T47D (cell line): ENCODE measurements at regions not wholly inside any gene's neighbourhood (a gene's known extent, or its start where the extent isn't known, plus 50 kb on each side); places are given as distances from the start of the nearest gene placed in this dataset.
A peak's percentile ranks its signal among the peaks of the same experiment; 100 is the strongest.

Experiments used
- DNase-seq, 2 experiments: peaks; one replicate each; pipeline versions ENCODE4 v3.0.0 to v3.0.0-alpha.2; 2011 to 2012; ENCODE audit warnings: low read depth in 1 of 2, low spot score in 1 of 2
- JUND ChIP-seq: IDR thresholded peaks from 2 replicates; pipeline ENCODE4 v1.6.1; 2012; ENCODE audit warnings: low read depth
- in situ Hi-C: cut with HindIII; loops from 2 replicates; pipeline ENCODE4 v1.10.0; 2016; ENCODE audit warnings: low sequenced_read_pairs, low pct_unique_long_range_greater_than_20kb

DNA sequence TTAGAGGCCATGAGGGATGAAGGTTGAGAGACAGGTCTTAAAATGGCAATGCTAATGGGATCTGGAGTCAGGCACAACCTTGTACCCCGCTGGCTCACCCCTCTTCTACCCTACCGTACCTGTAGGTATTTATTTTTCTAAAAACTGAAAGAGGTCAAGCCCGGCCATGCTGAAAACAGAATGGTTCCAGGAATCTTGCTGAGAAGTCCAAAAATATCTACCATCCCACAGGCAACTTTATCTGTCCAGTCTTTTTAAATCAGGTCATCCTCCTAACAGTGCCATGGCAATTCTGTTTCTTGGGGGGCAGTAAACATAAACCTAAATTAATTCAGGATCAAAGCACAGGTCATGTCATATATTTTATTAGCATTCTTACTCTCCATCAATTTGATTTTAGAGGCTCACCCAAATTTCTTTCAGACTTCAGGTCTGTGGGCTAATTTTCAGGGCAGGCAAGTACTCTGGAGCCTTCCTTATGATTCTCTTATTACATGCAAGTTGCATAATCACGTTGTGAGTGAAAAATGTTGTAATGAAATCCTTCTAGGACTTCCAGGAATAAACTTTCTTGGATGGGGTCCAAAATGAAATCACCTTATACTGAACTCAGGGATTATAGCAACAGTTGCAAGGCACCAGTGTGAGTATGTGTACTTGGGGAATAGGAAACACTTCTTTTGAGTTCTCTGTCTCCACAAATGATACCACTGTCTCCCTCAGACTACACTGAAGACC, 102.7 kb upstream of the NREP start:
- peak in 1 of 2 experiments; percentile 9 for DNase-seq
- in situ Hi-C loops = no loop called here
- no peak for TF ChIP-seq JUND

DNA sequence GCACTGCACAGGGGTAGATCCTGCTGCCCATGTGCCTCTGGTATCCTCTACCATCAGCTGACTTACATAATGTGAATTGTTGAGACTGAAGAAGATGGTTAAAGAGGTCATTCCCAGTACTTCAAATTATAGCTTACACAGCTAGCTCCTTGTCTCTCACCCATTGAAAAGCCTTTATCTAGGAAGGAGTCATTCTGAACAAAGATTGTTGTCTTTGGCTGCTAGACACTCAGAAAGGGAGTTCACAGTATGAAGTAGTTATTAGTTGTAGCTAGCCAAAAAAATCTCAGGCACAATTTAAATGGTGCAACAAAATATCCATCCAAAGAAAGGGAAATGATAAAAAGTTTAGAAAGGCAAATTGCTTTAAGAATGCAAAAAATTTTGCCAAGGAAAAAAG, 102.0 kb upstream of the NREP start:
- no peak for TF ChIP-seq JUND
- DNase-seq = no peak
- in situ Hi-C loops = no loop called here

DNA sequence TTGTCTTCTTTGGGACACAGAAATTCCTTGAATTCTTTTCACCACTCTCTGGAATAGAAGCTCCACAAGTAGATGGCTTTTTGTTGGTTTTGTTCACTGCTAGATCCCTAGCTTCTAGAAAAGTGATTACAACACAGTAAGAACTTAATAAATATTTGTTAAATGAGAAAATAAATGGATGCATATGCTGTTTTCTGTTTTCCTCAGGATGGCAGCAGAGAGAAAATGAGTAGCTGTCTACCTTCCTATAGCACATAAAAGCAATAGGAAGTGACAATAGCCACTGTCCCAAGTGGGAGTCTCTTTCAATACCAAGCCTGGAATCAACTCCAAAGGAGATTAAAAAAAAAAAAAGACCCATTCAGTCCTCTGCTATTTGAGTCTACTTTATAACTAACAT, 100.6 kb upstream of the NREP start:
- no peak for TF ChIP-seq JUND
- in situ Hi-C loops = no loop called here
- peak in 1 of 2 experiments; percentile 6 for DNase-seq

DNA sequence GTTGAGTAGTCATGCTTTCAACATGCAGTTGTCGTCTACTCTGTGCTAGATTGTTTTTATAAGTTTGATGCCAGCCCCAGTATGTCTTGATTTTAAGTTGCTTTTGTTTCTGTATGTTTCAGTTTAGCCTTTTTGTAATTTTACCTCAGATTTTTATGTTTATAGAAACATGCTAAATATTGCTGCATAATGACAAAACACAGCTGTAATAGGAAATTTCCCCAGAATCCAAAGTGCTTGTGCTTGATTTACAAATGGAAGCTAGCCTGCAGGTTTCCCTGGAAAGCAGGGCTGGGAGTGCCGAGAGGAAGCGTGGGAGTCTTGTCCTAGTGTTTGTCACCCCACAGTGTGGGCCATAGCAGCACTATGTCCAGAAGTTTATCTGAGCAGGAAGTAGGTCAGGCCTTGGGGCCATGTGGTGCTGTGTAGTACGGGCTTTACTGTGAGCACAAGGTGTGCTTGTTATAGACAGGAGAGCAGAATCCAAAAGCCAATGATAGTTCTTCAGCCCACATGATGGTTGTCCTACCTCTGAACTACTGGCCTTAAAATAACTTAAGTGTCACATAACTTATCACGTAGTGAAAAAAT, 100.0 kb upstream of the NREP start:
- TF ChIP-seq JUND = no peak
- DNase-seq = peak in 1 of 2 experiments; percentile 21
- in situ Hi-C loops = no loop called here

DNA sequence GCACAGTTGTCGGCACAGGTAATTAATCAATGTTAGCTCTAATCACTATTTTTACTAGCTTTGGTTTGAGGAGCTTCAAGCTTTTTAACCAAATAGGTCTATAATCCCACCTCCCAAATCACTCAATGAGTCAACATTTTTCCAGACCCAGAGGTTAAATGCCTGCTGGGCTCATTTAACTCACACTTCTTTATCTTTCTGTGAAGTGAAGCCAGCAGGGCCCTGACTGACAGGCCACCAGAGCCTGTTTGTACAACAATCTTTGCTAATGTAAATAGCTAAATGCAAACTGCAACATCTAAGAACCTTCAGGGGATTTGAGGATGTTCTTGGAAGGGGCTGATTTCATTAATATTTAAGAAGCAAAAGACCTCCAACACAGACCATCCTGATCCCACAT, 98.4 kb upstream of the NREP start:
- no peak for DNase-seq
- in situ Hi-C loops = no loop called here
- TF ChIP-seq JUND = no peak

DNA sequence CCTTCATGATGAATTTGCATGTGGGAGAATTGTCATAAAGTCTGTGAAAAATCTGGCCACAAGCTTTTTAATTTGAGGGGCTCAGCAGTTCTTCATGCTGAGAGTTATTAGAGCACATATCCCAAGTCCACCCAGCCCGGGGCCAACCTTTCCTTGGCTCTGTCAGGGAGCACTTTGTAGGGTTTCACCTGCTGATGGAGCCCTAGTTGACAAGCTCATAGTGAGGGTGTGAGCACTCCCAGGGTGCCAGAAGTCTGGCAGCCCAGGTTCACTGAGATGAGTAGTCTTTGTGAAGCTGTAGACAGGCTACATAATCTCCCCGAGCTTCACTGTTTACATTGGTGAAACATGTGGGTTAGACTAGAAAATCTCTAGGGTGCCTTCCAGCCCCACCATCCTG, 97.2 kb upstream of the NREP start:
- in situ Hi-C loops = no loop called here
- TF ChIP-seq JUND = no peak
- no peak for DNase-seq

DNA sequence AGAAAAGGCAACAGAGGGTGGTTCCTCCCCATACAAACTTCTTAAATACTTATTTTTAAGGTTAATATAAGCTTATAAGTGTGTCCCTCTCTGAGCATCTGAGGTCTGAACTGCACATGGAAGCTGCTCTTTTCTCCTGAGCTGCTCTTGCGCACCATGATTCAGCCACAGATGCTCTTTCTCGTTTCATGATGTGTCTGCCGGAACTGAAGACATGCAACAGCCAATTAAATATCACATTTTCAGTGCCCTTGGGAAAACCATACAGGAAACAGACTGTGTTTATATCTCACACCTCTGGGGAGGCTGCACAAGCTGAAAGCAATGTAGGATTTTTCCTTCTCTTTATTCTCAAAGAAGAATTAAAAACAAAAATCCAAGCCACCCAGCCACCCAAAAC, 96.8 kb upstream of the NREP start:
- TF ChIP-seq JUND = no peak
- DNase-seq = no peak
- in situ Hi-C loops = no loop called here

DNA sequence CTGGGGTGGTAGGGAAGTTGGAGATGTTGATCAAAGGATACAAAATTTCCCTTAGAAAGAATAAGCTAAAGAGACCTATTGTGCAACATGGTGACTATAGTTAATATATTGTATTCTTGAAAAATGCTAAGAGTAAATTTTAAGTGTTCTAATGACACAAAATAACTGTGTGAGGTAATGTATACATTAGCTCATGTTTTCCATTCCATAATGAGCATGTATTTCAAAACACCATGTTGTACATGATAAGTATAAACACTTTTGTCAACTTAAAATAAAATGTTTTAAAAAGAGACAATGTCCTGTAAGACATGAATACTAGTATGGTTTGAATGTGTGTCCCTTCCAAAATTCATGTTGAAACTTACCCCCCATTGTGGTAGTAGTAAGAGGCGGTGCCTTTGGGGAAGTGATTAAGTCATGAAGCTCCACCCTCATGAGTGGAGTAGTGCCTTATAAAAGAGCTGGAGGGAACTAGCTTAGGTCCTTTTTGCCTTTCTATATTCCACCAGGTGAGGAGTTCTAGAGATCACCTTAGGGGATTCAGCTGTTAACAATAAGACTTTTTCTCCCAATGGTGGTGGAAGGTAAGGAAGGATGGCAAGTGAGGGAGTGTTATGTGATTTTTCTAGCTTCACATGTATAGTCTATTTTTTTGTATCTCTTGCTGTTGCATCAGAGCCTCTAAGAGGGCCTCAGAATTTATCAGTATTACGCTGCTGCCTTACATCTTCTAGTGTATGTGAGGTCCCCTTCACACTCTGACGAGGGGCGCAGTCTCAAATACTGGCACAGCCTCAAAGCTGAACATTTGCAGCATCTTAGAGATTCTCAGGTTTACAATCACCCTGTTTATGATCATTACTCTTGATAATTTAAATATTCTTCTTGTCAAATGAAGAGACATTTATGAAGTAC, 94.9 kb upstream of the NREP start:
- DNase-seq = no peak
- TF ChIP-seq JUND = no peak
- in situ Hi-C loops = no loop called here

DNA sequence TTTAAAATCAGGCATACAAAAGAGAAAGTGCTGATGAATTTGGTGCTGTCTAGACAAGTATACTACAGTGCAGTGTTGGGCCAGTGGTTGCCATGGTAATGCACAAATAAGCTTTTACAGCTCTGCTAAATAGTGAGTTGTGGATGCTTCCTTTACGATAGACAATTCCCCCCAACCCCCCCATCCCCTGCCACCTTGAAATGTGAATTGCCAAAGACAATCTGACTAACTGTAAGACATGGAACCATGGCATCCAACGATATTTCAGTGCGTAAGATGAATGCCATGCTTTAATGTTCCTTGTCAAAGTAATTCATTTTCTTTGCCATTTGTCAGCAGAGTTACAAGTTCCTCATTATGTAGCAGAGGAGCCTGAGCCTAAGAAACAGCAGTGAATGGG, 91.5 kb upstream of the NREP start:
- TF ChIP-seq JUND = no peak
- in situ Hi-C loops = no loop called here
- DNase-seq = no peak

DNA sequence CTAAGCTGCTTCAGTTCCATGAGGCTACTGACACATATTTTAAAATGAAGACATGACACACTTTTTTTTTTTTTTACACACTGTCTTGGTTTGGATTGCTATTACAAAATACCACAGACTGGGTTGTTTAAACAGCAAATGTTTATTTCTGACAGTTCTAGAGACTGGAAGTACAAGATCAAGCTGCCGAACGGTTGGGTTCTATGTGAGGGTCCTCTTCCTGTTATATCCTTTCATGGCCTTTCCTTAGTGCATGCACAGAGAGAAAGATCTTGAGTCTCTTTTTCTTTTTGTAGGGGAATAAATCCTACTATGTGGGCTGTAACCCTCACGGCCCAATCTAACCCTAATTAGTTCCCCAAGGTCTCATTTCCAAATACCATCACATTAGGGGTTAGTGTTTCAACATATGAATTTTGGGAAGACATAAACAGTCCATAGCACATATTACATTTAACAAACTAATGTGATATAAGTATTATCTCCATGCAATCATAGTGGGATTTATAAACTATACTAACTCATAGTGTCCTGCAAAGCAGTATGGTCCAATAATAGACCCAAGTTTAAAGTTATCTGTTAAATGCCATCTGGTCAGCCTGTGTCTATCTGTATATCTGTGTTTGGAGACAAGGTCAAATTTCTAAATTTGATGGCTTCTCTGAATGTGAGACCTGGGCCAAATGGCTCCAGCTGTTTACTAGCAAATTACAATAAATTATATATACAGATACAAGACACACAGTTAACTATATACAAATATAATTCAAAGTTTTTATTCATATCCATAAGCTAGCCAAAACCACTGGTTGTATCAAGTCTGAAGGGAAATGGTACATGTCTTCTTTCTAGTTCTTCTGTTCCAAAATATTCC, 90.3 kb upstream of the NREP start:
- in situ Hi-C loops = no loop called here
- DNase-seq = no peak
- TF ChIP-seq JUND = no peak

DNA sequence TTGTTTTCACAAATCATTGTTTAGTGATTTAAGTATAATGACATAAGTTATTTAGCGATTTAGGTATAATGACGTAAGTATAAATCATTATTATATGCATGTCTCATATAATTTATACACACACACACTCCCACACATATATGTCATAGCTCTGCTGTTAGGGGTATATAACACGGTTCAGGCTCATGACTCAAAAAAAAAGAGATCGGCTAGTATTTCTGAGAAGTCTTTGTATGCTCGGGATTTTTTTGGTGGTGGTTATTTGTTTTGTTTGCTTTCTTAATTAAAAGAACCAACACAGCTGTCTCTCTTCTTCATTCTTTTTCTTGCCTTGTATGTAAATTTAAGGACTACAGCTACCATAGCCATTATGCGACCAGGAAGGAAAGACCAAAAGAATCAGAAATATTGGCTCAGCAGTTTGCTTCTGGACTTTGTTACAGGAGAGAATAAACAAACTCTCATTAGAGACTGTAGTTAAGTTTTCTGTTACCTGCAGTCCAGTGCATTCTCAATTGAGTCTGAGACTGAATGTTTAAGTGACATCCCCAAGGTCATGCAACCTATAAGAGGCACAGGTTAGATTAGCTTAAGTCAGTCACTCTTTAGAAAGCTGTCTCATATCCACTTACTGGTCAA, 83.2 kb upstream of the NREP start:
- no peak for DNase-seq
- no peak for TF ChIP-seq JUND
- in situ Hi-C loops = no loop called here

DNA sequence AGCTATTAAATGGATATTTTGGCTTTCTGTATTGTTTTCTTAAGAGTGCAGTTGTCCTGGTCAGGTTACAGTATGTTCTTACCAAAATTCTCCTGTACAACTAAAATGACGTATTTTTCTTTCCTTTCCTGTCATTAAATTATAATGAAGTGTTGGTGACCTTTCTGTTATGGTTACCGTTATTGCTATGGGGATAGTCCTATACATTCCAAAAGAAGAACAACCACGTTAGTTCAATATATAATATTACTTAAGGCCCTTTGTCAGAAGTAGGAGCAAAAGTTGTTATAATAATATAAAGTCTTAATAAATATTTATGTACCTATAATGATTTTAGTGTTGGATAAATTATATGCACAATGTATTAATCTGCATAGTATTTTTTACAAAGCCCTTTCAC, 82.4 kb upstream of the NREP start:
- in situ Hi-C loops = no loop called here
- DNase-seq = no peak

More for the DNA sequence above, 82.4 kb upstream of the NREP start:
- TF ChIP-seq JUND = no peak
